ENCODE measurements at regions not wholly inside any gene's neighbourhood (a gene's known extent, or its start where the extent isn't known, plus 50 kb on each side); places are given as distances from the start of the nearest gene placed in this dataset.
"Not testable (repeated sequence)": the region's sequence is repeated elsewhere in the genome, so short reads cannot be mapped to it uniquely, and the experiment has no call there.

GRCh38 chr18:35875566-35875965 is 96.9 kb upstream of the RMP24 start:
- no peak for TF ChIP-seq CTCF (conservative IDR thresholded peaks at IDR 0.05)
- no peak overlapping the region for H3K27ac ChIP-seq

- no peak for TF ChIP-seq CTCF (conservative IDR thresholded peaks at IDR 0.05)
Observed at GRCh38 chr18:35876243-35876642, 96.2 kb upstream of the RMP24 start.

GRCh38 chr18:35880788-35881455 is 91.6 kb upstream of the RMP24 start:
- no peak overlapping the region for H3K27ac ChIP-seq
- no peak for TF ChIP-seq CTCF (conservative IDR thresholded peaks at IDR 0.05)

More at GRCh38 chr18:35876243-35876642, 96.2 kb upstream of the RMP24 start:
- H3K27ac ChIP-seq, result no peak overlapping the region

GRCh38 chr18:35888329-35888728 is 84.2 kb upstream of the RMP24 start:
- no peak for TF ChIP-seq CTCF (conservative IDR thresholded peaks at IDR 0.05)
- H3K27ac ChIP-seq, result no peak overlapping the region

GRCh38 chr18:35889677-35890076 is 82.8 kb upstream of the RMP24 start:
- no peak for TF ChIP-seq CTCF (conservative IDR thresholded peaks at IDR 0.05)
- H3K27ac ChIP-seq, result no peak overlapping the region

- no peak for TF ChIP-seq CTCF (conservative IDR thresholded peaks at IDR 0.05)
- no peak overlapping the region for H3K27ac ChIP-seq
Observed at GRCh38 chr18:35890323-35890722, 82.2 kb upstream of the RMP24 start.

- no peak for TF ChIP-seq CTCF (conservative IDR thresholded peaks at IDR 0.05)
- no peak overlapping the region for H3K27ac ChIP-seq
Observed at GRCh38 chr18:35892118-35892517, 80.4 kb upstream of the RMP24 start.

GRCh38 chr18:35897481-35897880 is 75.0 kb upstream of the RMP24 start:
- H3K27ac ChIP-seq, result not testable (repeated sequence)
